Uterus (tissue), 3 donors: ENCODE measurements at regions not wholly inside any gene's neighbourhood (a gene's known extent, or its start where the extent isn't known, plus 50 kb on each side); places are given as distances from the start of the nearest gene placed in this dataset.

Experiments
- DNase-seq, 2 donors: peaks; one replicate each; pipeline ENCODE4 v3.0.0-alpha.2; 2019 to 2020
- H3K27ac ChIP-seq, 2 donors: fragments of 200-600 bp; sonication (generic); 1 replicate in 1 of 2; 2 replicates in 1 of 2; pipeline ENCODE4 v1.5.1; 2016 to 2018
- H3K27me3 ChIP-seq, 2 donors: fragments of 200-600 bp; sonication (generic); one replicate each; pipeline ENCODE4 v1.5.1; 2018 to 2019; ENCODE audit warnings: control low read depth in 1 of 2
- H3K36me3 ChIP-seq, 2 donors: fragments of 200-600 bp; sonication (generic); one replicate each; pipeline ENCODE4 v1.5.1; 2019; ENCODE audit warnings: control low read depth in 1 of 2
- H3K4me1 ChIP-seq, 2 donors: fragments of 200-600 bp; sonication (generic); one replicate each; pipeline ENCODE4 v1.5.1; 2018 to 2019; ENCODE audit warnings: control low read depth in 1 of 2
- H3K4me3 ChIP-seq, 2 donors: fragments of 200-600 bp; sonication (generic); 1 replicate in 1 of 2; 2 replicates in 1 of 2; pipeline ENCODE4 v1.5.1; 2018 to 2019; ENCODE audit warnings: mild to moderate bottlenecking in 1 of 2
- H3K9me3 ChIP-seq, 2 donors: fragments of 200-600 bp; sonication (generic); one replicate each; pipeline ENCODE4 v1.5.1; 2019; ENCODE audit warnings: control low read depth in 1 of 2
- CTCF ChIP-seq, 4 experiments: fragments of 200-600 bp in 2 of 4; fragments of 450-650 bp in 2 of 4; sonication (generic) in 2 of 4; IDR thresholded peaks; one replicate each; pipeline ENCODE4 v1.5.1; 2016 to 2019; ENCODE audit warnings: antibody characterized with exemption in 4 of 4, mild to moderate bottlenecking in 2 of 4, moderate library complexity in 1 of 4
- POLR2A ChIP-seq, 2 donors: fragments of 450-650 bp; IDR thresholded peaks; one replicate each; pipeline ENCODE4 v1.6.1; 2016; ENCODE audit warnings: antibody characterized with exemption in 2 of 2, mild to moderate bottlenecking in 1 of 2, moderate library complexity in 1 of 2
- intact Hi-C: fragments of 100-400 bp; cut with DNase I; formaldehyde crosslinking; loops from one replicate; pipeline ENCODE4 v1.15.1; 2023; ENCODE audit warnings: low total_unique reads
- donor health status: DM: yes; HTN: yes; CAD: no.

- no peaks in the 10 kb centered on the region for H3K4me1 ChIP-seq
- no peaks in the 10 kb centered on the region for H3K9me3 ChIP-seq
- no peak overlapping the region for H3K27ac ChIP-seq
- no peak for DNase-seq
- no peaks in the 10 kb centered on the region for H3K36me3 ChIP-seq
- no peak overlapping the region for H3K4me3 ChIP-seq
- H3K27me3 ChIP-seq, result no peaks in the 10 kb centered on the region
- TF ChIP-seq POLR2A (IDR thresholded peaks at IDR 0.05) (no peak), CTCF (IDR thresholded peaks at IDR 0.05) (no peak)
- intact Hi-C loops, result no loop called here
Measured at GRCh38 chrX:95903490-95903889, 781.2 kb upstream of the DIAPH2 start.

GRCh38 chrX:95903975-95904374 is 780.7 kb upstream of the DIAPH2 start:
- Histone ChIP-seq H3K9me3 (no peaks in the 10 kb centered on the region), H3K4me3 (no peak overlapping the region), H3K27me3 (no peaks in the 10 kb centered on the region), H3K36me3 (no peaks in the 10 kb centered on the region), H3K27ac (no peak overlapping the region), H3K4me1 (no peaks in the 10 kb centered on the region)
- no peak for DNase-seq
- intact Hi-C loops, result no loop called here
- TF ChIP-seq CTCF (IDR thresholded peaks at IDR 0.05) (no peak), POLR2A (IDR thresholded peaks at IDR 0.05) (no peak)

GRCh38 chrX:95907081-95907480 is 777.6 kb upstream of the DIAPH2 start:
- Histone ChIP-seq H3K36me3 (no peaks in the 10 kb centered on the region), H3K27ac (no peak overlapping the region), H3K9me3 (no peaks in the 10 kb centered on the region), H3K4me1 (no peaks in the 10 kb centered on the region), H3K27me3 (no peaks in the 10 kb centered on the region), H3K4me3 (no peak overlapping the region)
- no peak for DNase-seq
- intact Hi-C loops, result no loop called here
- TF ChIP-seq CTCF (IDR thresholded peaks at IDR 0.05) (no peak), POLR2A (IDR thresholded peaks at IDR 0.05) (no peak)

GRCh38 chrX:95911062-95911461 is 773.6 kb upstream of the DIAPH2 start:
- TF ChIP-seq CTCF (IDR thresholded peaks at IDR 0.05), result no peak
- no peak for TF ChIP-seq POLR2A (IDR thresholded peaks at IDR 0.05)
- no peak for DNase-seq
- intact Hi-C loops, result no loop called here
- H3K36me3 ChIP-seq, result no peaks in the 10 kb centered on the region
- H3K4me1 ChIP-seq, result no peaks in the 10 kb centered on the region
- H3K27me3 ChIP-seq, result no peaks in the 10 kb centered on the region
- H3K9me3 ChIP-seq, result no peaks in the 10 kb centered on the region
- no peak overlapping the region for H3K4me3 ChIP-seq
- no peak overlapping the region for H3K27ac ChIP-seq

GRCh38 chrX:95919605-95920004 is 765.0 kb upstream of the DIAPH2 start:
- no peak overlapping the region for H3K27ac ChIP-seq
- intact Hi-C loops, result no loop called here
- DNase-seq, result no peak
- H3K36me3 ChIP-seq, result no peaks in the 10 kb centered on the region
- H3K4me1 ChIP-seq, result no peaks in the 10 kb centered on the region
- H3K9me3 ChIP-seq, result no peaks in the 10 kb centered on the region
- no peak overlapping the region for H3K4me3 ChIP-seq
- TF ChIP-seq POLR2A (IDR thresholded peaks at IDR 0.05) (no peak), CTCF (IDR thresholded peaks at IDR 0.05) (no peak)
- peaks cover 0 to 5% of the 10 kb centered on the region in 2 donors for H3K27me3 ChIP-seq
